Cardiac muscle cell (in vitro differentiated cells and primary cell): ENCODE measurements at regions not wholly inside any gene's neighbourhood (a gene's known extent, or its start where the extent isn't known, plus 50 kb on each side); places are given as distances from the start of the nearest gene placed in this dataset.

Experiments
- DNase-seq, 2 donors: peaks; one replicate each; pipeline versions ENCODE4 v3.0.0 to v3.0.0-alpha.2; 2010 to 2017; ENCODE audit warnings: low read depth in 1 of 2, low spot score in 1 of 2
- H3K27ac ChIP-seq: fragments of 200-600 bp; sonication (generic); 2 replicates; pipeline ENCODE4 v1.5.1; 2016
- H3K27me3 ChIP-seq: fragments of 200-600 bp; sonication (generic); 2 replicates; pipeline ENCODE4 v1.6.0; 2016; ENCODE audit warnings: control low read depth
- H3K36me3 ChIP-seq: fragments of 200-600 bp; sonication (generic); 2 replicates; pipeline ENCODE4 v1.5.1; 2016; ENCODE audit warnings: control low read depth
- H3K4me1 ChIP-seq: fragments of 200-600 bp; sonication (generic); 2 replicates; pipeline ENCODE4 v1.8.1; 2017; ENCODE audit warnings: low read depth, mild to moderate bottlenecking, mixed run types
- H3K4me3 ChIP-seq: fragments of 200-600 bp; sonication (generic); 2 replicates; pipeline ENCODE4 v1.5.1; 2016; ENCODE audit warnings: mild to moderate bottlenecking
- H3K9me3 ChIP-seq: fragments of 200-600 bp; sonication (generic); 2 replicates; pipeline ENCODE4 v1.5.1; 2017; ENCODE audit warnings: low read depth, mild to moderate bottlenecking, control low read depth
- TF ChIP-seq, protein P1 (sequence below): IDR thresholded peaks from 2 replicates; pipeline ENCODE4 v1.5.1; 2012; ENCODE audit warnings: low read depth, mild to moderate bottlenecking, low read length

DNA sequence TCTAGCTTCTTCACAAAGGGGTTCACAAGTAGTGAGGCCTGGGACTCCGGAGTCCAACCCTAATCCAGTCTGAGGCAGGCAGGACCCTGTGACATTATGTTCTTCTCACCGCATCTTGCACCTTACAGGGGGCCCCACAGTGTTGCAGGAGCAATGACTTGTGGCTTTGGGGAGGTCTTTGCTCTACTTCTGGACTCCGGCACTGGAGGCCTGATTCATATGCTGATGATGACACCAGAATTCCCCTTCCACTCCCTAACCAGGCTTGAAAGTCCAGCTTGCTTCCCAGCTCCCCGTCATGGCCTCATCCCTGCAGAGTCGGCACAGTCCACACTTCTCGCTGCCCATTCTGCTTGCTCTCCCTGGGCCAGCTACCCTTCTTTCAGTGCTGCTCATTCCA lies 96.3 kb upstream of the SLC44A3 start:
- peak in 1 of 2 donors; percentile 32 for DNase-seq
- Histone ChIP-seq H3K27ac (no peak overlapping the region), H3K4me1 (no peaks in the 10 kb centered on the region), H3K4me3 (no peak overlapping the region), H3K27me3 (no peaks in the 10 kb centered on the region), H3K36me3 (no peaks in the 10 kb centered on the region), H3K9me3 (no peaks in the 10 kb centered on the region)
- TF ChIP-seq, protein P1, sequence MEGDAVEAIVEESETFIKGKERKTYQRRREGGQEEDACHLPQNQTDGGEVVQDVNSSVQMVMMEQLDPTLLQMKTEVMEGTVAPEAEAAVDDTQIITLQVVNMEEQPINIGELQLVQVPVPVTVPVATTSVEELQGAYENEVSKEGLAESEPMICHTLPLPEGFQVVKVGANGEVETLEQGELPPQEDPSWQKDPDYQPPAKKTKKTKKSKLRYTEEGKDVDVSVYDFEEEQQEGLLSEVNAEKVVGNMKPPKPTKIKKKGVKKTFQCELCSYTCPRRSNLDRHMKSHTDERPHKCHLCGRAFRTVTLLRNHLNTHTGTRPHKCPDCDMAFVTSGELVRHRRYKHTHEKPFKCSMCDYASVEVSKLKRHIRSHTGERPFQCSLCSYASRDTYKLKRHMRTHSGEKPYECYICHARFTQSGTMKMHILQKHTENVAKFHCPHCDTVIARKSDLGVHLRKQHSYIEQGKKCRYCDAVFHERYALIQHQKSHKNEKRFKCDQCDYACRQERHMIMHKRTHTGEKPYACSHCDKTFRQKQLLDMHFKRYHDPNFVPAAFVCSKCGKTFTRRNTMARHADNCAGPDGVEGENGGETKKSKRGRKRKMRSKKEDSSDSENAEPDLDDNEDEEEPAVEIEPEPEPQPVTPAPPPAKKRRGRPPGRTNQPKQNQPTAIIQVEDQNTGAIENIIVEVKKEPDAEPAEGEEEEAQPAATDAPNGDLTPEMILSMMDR: no peak

DNA sequence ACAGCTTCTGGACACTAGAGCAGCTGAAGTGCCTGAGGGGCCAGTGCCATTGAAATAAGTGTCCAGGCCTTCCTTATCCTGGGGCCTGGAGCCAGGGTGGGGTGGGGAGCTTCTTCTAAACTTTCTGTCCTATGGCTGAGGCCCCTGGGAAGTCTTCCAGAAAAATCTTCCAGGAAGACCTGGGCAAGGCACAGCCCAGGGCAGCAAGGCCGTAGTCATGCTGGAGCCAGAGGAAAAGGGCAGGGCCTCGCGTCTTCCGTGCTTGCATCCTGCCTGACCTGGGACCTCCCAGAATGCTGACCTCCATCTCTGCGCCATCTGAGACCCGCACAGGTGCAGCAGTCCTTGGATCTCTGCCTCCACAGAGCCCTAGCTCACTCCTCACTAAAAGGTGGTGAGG lies 96.7 kb upstream of the SLC44A3 start:
- H3K4me1 ChIP-seq: no peaks in the 10 kb centered on the region
- no peaks in the 10 kb centered on the region for H3K36me3 ChIP-seq
- no peaks in the 10 kb centered on the region for H3K9me3 ChIP-seq
- H3K27me3 ChIP-seq: no peaks in the 10 kb centered on the region
- H3K27ac ChIP-seq: no peak overlapping the region
- TF ChIP-seq, protein P1: no peak
- no peak for DNase-seq
- H3K4me3 ChIP-seq: no peak overlapping the region

DNA sequence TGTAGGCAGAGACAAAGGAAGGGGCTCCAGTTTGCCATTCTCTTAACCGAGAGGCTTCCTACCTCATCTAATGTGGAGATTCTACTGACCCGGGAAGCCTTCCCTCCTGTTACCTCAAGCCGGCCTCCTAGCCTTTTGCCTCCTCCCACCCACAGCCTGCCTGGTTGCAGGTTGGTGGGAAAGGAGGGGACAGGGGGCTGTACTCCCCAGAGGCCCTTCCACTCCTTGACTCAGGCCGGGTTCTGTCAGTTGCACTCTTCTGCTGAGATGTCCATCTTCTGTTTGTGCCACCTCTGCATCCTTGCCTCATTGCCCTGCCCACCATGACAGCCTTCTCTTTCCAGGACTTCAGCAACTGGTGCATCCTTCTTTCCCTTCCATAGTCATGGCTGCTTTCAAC lies 98.0 kb upstream of the SLC44A3 start:
- H3K27ac ChIP-seq: no peak overlapping the region
- no peaks in the 10 kb centered on the region for H3K36me3 ChIP-seq
- no peak overlapping the region for H3K4me3 ChIP-seq
- TF ChIP-seq, protein P1: no peak
- H3K4me1 ChIP-seq: no peaks in the 10 kb centered on the region
- no peaks in the 10 kb centered on the region for H3K27me3 ChIP-seq
- H3K9me3 ChIP-seq: no peaks in the 10 kb centered on the region
- no peak for DNase-seq

DNA sequence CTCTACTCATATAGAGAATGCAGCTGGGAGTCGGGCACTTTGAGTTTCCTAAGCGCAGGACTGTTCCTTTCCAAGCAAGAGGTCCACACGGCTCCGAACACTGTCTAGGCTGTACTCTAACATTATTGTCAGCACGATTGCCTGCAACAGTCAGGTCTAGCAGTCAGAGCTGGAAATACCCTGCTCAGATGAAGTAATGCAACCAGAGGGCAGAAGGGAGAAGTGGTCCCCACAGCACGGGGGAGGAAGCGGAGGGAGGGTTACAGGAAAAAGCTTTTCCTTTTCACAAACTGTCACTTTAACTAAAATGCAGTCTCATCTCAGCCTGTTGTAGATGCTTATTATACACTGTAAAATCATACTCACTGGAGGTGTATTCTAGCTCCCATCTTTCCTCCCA lies 98.9 kb upstream of the SLC44A3 start:
- Histone ChIP-seq H3K27ac (no peak overlapping the region), H3K9me3 (no peaks in the 10 kb centered on the region), H3K36me3 (no peaks in the 10 kb centered on the region), H3K4me1 (no peaks in the 10 kb centered on the region), H3K27me3 (no peaks in the 10 kb centered on the region), H3K4me3 (no peak overlapping the region)
- no peak for DNase-seq
- TF ChIP-seq, protein P1: no peak

DNA sequence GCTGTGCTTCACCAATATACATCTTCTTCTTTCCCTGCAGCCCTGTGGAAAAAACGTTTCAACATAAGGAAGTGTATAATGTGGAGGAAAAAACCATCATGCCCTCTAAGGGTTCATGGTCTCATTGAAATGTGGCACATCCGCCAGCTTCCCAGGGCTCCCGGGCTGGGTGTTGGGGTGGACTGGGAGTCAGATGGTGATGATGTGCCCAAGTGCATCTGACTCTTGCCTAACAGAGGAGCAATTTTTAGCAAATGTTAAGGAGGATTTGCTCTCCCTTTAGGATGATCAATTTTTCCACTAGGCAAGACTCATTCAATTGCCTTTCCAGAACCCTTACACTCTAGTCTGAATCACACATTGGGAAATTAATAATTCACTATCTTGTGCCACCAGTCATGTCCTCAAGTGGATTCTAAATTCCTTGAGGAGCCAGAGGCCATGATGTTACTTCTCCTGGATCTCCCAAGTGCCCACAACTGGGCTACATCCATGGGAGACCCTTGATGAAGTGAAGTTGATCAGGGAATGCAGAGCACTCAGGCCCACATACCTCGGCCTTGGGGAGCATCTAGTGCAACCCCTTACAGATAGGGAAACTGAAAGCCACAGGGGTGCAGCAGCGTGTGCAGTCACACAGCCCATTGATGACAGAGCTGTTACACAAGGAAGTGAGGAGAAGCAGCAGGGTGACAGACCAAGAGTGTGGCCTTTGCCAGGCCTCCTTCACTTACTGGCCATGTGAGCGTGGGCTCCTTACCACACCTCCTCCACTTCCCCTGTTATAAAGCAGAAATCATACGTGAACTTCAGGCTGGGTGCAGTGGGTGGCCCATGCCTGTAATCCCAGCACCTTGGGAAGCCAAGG lies 100.0 kb upstream of the SLC44A3 start:
- DNase-seq: no peak
- Histone ChIP-seq H3K4me3 (no peak overlapping the region), H3K4me1 (no peaks in the 10 kb centered on the region), H3K27ac (no peak overlapping the region), H3K27me3 (no peaks in the 10 kb centered on the region), H3K36me3 (no peaks in the 10 kb centered on the region), H3K9me3 (no peaks in the 10 kb centered on the region)
- TF ChIP-seq, protein P1: no peak
